MM.1S (cell line): ENCODE measurements at regions not wholly inside any gene's neighbourhood (a gene's known extent, or its start where the extent isn't known, plus 50 kb on each side); places are given as distances from the start of the nearest gene placed in this dataset.

Experiments used
- DNase-seq: peaks from one replicate; pipeline ENCODE4 v3.0.0-alpha.2; 2015
- H2AFZ ChIP-seq: fragments of 300-600 bp; sonication (generic); 2 replicates; pipeline ENCODE4 v1.6.0; 2016; ENCODE audit warnings: antibody characterized with exemption, low read length
- H3F3A ChIP-seq: fragments of 300-600 bp; sonication (generic); 2 replicates; pipeline ENCODE4 v1.6.1; 2016; ENCODE audit warnings: mild to moderate bottlenecking, antibody characterized with exemption, low read length, moderate library complexity, mixed read lengths; ENCODE audit not compliant: insufficient read depth
- H3K27ac ChIP-seq: fragments of 300-600 bp; sonication (generic); 2 replicates; pipeline ENCODE4 v1.5.1; 2016; ENCODE audit warnings: mild to moderate bottlenecking, low read length
- H3K27me3 ChIP-seq: fragments of 300-600 bp; sonication (generic); replicated peaks from 2 replicates; pipeline ENCODE4 v1.6.0; 2016; ENCODE audit warnings: low read length; ENCODE audit not compliant: insufficient read depth
- H3K36me3 ChIP-seq: fragments of 300-600 bp; sonication (generic); replicated peaks from 2 replicates; pipeline ENCODE4 v1.6.1; 2016; ENCODE audit warnings: mild to moderate bottlenecking, low read length, mixed read lengths; ENCODE audit not compliant: insufficient read depth
- H3K4me1 ChIP-seq: fragments of 300-600 bp; sonication (generic); 2 replicates; pipeline ENCODE4 v1.6.1; 2016; ENCODE audit warnings: low read length, mixed read lengths
- H3K4me2 ChIP-seq: fragments of 300-600 bp; sonication (generic); 2 replicates; pipeline ENCODE4 v1.6.0; 2016; ENCODE audit warnings: low read depth, low read length
- H3K4me3 ChIP-seq: fragments of 300-600 bp; sonication (generic); 2 replicates; pipeline ENCODE4 v1.5.1; 2016; ENCODE audit warnings: low read length, mixed read lengths
- H3K79me2 ChIP-seq: fragments of 300-600 bp; sonication (generic); 2 replicates; pipeline ENCODE4 v1.6.1; 2016; ENCODE audit warnings: mixed run types, low read length, mixed read lengths
- H3K9ac ChIP-seq: fragments of 300-600 bp; sonication (generic); 2 replicates; pipeline ENCODE4 v1.6.1; 2016; ENCODE audit warnings: low read length, mixed read lengths
- H3K9me2 ChIP-seq: fragments of 300-600 bp; sonication (generic); replicated peaks from 2 replicates; pipeline ENCODE4 v1.6.1; 2016; ENCODE audit warnings: mild to moderate bottlenecking, low read length, mixed read lengths; ENCODE audit not compliant: insufficient read depth
- H3K9me3 ChIP-seq: fragments of 300-600 bp; sonication (generic); replicated peaks from 2 replicates; pipeline ENCODE4 v1.6.1; 2016; ENCODE audit warnings: mild to moderate bottlenecking, low read length, mixed read lengths; ENCODE audit not compliant: insufficient read depth
- H4K20me1 ChIP-seq: fragments of 300-600 bp; sonication (generic); 2 replicates; pipeline ENCODE4 v1.6.1; 2016; ENCODE audit warnings: mild to moderate bottlenecking, low read length, moderate library complexity, mixed read lengths; ENCODE audit not compliant: insufficient read depth
- EZH2 ChIP-seq: fragments of 300-600 bp; sonication (generic); optimal IDR thresholded peaks from 2 replicates; pipeline ENCODE3; 2017; ENCODE audit warnings: low read depth, mild to moderate bottlenecking, antibody characterized with exemption, low read length, mixed read lengths
- EZH2phosphoT487 ChIP-seq: fragments of 300-600 bp; sonication (generic); IDR thresholded peaks from 2 replicates; pipeline ENCODE4 v1.6.1; 2018; ENCODE audit warnings: antibody characterized with exemption, low read length
- TF ChIP-seq, protein P1 (sequence below): fragments of 300-600 bp; sonication (generic); IDR thresholded peaks from 2 replicates; pipeline ENCODE4 v1.5.1; 2016; ENCODE audit warnings: antibody characterized with exemption, low read length, mixed read lengths

- no peak overlapping the region for H2AFZ ChIP-seq
Measured at GRCh38 chr3:153429821-153430220, 267.8 kb downstream of the RAP2B start.

GRCh38 chr3:153431076-153431475 lies 269.1 kb downstream of the RAP2B start:
- Histone ChIP-seq H3K79me2 (no peaks in the 10 kb centered on the region), H3K27ac (no peak overlapping the region), H3K4me1 (no peaks in the 10 kb centered on the region), H3K9me2 (no peaks in the 10 kb centered on the region), H3F3A (no peaks in the 10 kb centered on the region), H2AFZ (no peak overlapping the region), H3K9me3 (no peaks in the 10 kb centered on the region), H3K4me2 (no peak overlapping the region), H3K9ac (no peak overlapping the region), H4K20me1 (no peaks in the 10 kb centered on the region), H3K27me3 (no peaks in the 10 kb centered on the region), H3K4me3 (no peak overlapping the region), H3K36me3 (no peaks in the 10 kb centered on the region)
- no peak for DNase-seq
- no peak for TF ChIP-seq EZH2phosphoT487
- no peak for TF ChIP-seq EZH2
- TF ChIP-seq, protein P1, sequence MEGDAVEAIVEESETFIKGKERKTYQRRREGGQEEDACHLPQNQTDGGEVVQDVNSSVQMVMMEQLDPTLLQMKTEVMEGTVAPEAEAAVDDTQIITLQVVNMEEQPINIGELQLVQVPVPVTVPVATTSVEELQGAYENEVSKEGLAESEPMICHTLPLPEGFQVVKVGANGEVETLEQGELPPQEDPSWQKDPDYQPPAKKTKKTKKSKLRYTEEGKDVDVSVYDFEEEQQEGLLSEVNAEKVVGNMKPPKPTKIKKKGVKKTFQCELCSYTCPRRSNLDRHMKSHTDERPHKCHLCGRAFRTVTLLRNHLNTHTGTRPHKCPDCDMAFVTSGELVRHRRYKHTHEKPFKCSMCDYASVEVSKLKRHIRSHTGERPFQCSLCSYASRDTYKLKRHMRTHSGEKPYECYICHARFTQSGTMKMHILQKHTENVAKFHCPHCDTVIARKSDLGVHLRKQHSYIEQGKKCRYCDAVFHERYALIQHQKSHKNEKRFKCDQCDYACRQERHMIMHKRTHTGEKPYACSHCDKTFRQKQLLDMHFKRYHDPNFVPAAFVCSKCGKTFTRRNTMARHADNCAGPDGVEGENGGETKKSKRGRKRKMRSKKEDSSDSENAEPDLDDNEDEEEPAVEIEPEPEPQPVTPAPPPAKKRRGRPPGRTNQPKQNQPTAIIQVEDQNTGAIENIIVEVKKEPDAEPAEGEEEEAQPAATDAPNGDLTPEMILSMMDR: no peak

More at GRCh38 chr3:153429821-153430220, 267.8 kb downstream of the RAP2B start:
- H3K79me2 ChIP-seq: no peaks in the 10 kb centered on the region
- no peaks in the 10 kb centered on the region for H3K9me3 ChIP-seq
- H3K4me1 ChIP-seq: no peaks in the 10 kb centered on the region
- no peak overlapping the region for H3K9ac ChIP-seq
- no peak overlapping the region for H3K4me2 ChIP-seq
- H3K36me3 ChIP-seq: no peaks in the 10 kb centered on the region
- no peaks in the 10 kb centered on the region for H3K9me2 ChIP-seq
- no peak for DNase-seq
- no peaks in the 10 kb centered on the region for H3F3A ChIP-seq
- TF ChIP-seq, protein P1: no peak
- TF ChIP-seq EZH2phosphoT487: no peak
- no peak for TF ChIP-seq EZH2
- H3K27ac ChIP-seq: no peak overlapping the region
- H3K27me3 ChIP-seq: no peaks in the 10 kb centered on the region
- H3K4me3 ChIP-seq: no peak overlapping the region
- no peaks in the 10 kb centered on the region for H4K20me1 ChIP-seq

DNA sequence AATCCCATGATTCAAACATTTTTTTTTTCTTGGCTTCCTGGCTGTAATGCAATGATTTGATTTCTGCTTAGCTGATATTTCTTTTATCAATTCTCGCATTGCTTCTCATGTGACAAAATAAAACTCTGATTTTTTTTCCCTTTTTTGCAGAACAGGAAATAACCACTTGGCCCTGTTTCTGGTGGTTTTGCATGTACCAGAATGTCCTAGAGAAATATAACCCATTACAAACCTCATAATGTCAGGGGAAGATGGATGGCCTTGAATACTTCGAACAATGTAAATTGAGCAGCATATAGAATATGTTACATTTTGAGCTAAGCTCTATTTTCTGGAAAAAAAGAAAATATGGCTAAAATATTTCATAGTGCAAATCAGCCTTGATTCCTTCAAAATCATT lies 275.6 kb downstream of the RAP2B start:
- Histone ChIP-seq H3K27me3 (no peaks in the 10 kb centered on the region), H3K4me1 (0 out of 2 replicates have a peak, but pooled peaks cover 14% of the 10 kb centered on the region), H3K9ac (no peak overlapping the region), H3K27ac (no peak overlapping the region), H3F3A (no peaks in the 10 kb centered on the region), H3K36me3 (no peaks in the 10 kb centered on the region), H4K20me1 (no peaks in the 10 kb centered on the region), H3K4me2 (no peak overlapping the region), H3K4me3 (no peak overlapping the region), H3K79me2 (no peaks in the 10 kb centered on the region), H2AFZ (no peak overlapping the region), H3K9me2 (no peaks in the 10 kb centered on the region), H3K9me3 (no peaks in the 10 kb centered on the region)
- DNase-seq: no peak
- TF ChIP-seq, protein P1: no peak
- TF ChIP-seq EZH2 (no peak), EZH2phosphoT487 (no peak)
